IMR-90 (cell line): ENCODE measurements at regions not wholly inside any gene's neighbourhood (a gene's known extent, or its start where the extent isn't known, plus 50 kb on each side); places are given as distances from the start of the nearest gene placed in this dataset.

Experiments
- RAD21 ChIP-seq: IDR thresholded peaks from 2 replicates; pipeline ENCODE4 v1.6.1; 2012; ENCODE audit warnings: low read length, improper control_type of control experiment
- TF ChIP-seq, protein P1 (sequence below): conservative IDR thresholded peaks from 2 replicates; pipeline ENCODE4 v1.5.1; 2012; ENCODE audit warnings: mild to moderate bottlenecking, low read depth, low read length, improper control_type of control experiment

DNA sequence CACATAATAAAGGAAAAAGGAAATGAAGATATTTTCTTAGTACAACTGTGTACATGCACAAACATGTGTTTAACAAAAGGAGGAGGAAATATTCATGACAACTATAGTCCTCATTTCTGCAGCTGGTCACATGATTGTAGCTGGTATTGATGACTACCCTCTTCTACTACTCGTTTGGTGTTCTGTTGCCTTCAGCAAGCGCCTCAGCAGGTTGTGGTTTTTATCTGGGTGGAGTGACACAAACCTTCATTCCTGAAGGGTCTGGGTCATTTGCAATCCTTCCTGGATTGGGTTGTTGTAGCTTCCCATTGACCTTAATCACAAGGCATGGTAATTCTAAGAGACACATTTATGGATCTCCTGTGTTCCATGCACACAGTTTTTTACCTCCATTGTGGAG, 1009.9 kb upstream of the USP15 start:
- TF ChIP-seq, protein P1, sequence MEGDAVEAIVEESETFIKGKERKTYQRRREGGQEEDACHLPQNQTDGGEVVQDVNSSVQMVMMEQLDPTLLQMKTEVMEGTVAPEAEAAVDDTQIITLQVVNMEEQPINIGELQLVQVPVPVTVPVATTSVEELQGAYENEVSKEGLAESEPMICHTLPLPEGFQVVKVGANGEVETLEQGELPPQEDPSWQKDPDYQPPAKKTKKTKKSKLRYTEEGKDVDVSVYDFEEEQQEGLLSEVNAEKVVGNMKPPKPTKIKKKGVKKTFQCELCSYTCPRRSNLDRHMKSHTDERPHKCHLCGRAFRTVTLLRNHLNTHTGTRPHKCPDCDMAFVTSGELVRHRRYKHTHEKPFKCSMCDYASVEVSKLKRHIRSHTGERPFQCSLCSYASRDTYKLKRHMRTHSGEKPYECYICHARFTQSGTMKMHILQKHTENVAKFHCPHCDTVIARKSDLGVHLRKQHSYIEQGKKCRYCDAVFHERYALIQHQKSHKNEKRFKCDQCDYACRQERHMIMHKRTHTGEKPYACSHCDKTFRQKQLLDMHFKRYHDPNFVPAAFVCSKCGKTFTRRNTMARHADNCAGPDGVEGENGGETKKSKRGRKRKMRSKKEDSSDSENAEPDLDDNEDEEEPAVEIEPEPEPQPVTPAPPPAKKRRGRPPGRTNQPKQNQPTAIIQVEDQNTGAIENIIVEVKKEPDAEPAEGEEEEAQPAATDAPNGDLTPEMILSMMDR = no peak
- no peak for TF ChIP-seq RAD21
